Omental fat pad (tissue), 3 donors: ENCODE measurements at regions not wholly inside any gene's neighbourhood (a gene's known extent, or its start where the extent isn't known, plus 50 kb on each side); places are given as distances from the start of the nearest gene placed in this dataset.

Experiments
- ATAC-seq: fragments of 150-250 bp; one replicate; pipeline ENCODE4 v1.9.1; 2016; ENCODE audit warnings: mild to moderate bottlenecking, moderate library complexity; ENCODE audit not compliant: low FRiP score
- DNase-seq: peaks from one replicate; pipeline ENCODE4 v3.0.0-alpha.2; 2019; ENCODE audit warnings: low spot score
- CTCF ChIP-seq, 3 donors: fragments of 450-650 bp; IDR thresholded peaks; one replicate each; pipeline ENCODE4 v1.5.1; 2016 to 2017; ENCODE audit warnings: antibody characterized with exemption in 3 of 3, mild to moderate bottlenecking in 3 of 3, moderate library complexity in 2 of 3

DNA sequence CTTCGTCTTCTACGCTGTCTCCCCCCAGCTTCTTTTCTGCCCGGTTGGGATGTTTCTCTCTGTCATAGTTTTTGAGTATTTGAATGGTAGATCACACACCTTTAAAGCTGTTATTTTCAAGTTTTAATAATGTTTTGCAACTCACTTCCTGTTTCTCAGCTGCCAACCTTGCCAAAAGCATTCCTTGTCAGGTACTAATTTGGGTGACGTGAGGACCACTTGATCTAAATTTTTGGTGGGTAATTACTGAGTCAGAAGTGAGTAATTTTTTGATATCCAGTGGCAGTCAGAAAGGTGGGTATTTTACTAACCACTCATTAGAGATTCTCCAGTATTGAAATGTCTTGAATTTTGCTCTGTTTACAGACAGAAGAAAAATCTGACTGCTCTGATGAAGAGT is 852.4 kb upstream of the FANCL start:
- TF ChIP-seq CTCF (IDR thresholded peaks at IDR 0.05) = no peak
- no peak for ATAC-seq
- DNase-seq = no peak

DNA sequence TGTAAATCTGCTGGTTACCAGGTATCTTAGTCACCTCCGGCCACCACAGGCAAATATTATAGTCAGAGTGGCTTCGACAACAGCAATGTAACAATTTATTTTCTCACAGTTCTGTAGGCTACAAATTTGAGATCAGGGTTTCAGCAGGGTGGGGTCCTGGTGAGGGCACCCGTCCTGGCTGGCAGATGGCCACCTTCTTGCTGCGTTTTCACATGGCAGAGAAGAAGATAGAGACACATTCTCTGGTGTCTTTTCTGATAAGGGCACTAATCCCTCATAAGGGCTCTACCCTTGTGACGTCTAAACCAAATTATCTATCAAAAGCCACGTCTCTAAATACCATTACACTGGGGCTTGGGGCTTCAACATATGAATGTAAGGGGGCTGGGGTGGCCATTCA is 843.2 kb upstream of the FANCL start:
- DNase-seq (no peak), ATAC-seq (no peak)
- TF ChIP-seq CTCF (IDR thresholded peaks at IDR 0.05) = no peak

- ATAC-seq (no peak), DNase-seq (no peak)
These were observed 842.1 kb upstream of the FANCL start for GRCh38 chr2:59083075-59083828.

GRCh38 chr2:59082657-59083056 is 841.5 kb upstream of the FANCL start:
- ATAC-seq = no peak
- no peak for DNase-seq
- TF ChIP-seq CTCF (IDR thresholded peaks at IDR 0.05) = no peak

More at GRCh38 chr2:59083075-59083828, 842.1 kb upstream of the FANCL start:
- TF ChIP-seq CTCF (IDR thresholded peaks at IDR 0.05) = no peak

DNA sequence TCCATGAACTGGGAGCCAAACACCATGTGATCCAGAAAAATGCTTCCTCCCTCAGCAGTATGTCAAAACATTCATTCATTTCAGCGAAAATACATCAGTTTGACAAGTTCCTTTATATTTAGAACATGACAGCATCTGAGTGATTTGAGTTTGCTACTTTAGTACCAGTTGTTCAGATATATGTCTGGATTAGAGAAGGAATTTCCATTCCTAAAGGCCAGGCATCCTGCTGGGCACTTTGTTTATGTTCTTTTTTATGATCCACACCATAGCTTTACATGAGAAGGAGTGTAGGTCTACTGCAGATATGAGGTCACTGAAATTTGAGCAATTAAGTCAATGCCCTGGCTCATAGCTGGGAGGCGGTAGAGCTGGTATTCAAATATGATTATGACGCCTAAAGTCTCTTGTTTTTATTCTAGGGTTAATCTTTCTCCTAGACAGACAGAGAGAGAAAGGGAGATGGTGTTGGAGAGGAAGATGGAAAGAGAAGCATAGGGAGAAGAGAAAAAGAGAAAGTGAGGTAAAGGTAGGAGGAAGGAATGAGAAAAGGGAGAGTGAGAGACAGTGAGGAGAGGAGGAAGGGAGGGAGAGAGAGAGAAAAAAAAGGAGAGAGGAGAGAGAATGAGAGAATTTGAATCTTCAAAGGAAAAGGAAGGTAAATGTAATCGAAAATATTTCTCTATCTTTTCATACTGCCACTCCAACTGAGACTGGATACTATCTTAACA is 839.5 kb upstream of the FANCL start:
- TF ChIP-seq CTCF (IDR thresholded peaks at IDR 0.05) = no peak
- no peak for DNase-seq
- no peak for ATAC-seq

- DNase-seq (no peak), ATAC-seq (no peak)
- no peak for TF ChIP-seq CTCF (IDR thresholded peaks at IDR 0.05)
These were observed 836.9 kb upstream of the FANCL start for GRCh38 chr2:59077981-59078531.
